Erythroblast (primary cell): ENCODE measurements at regions not wholly inside any gene's neighbourhood (a gene's known extent, or its start where the extent isn't known, plus 50 kb on each side); places are given as distances from the start of the nearest gene placed in this dataset.

ENCODE experiments used
- DNase-seq, 2 experiments: peaks; one replicate each; lab custom pipeline; 2025; lab: John Stamatoyannopoulos, UW
- GATA1 ChIP-seq: IDR thresholded peaks from 2 replicates; pipeline ENCODE4 v1.6.1; 2011; ENCODE audit warnings: low read depth, mild to moderate bottlenecking, control low read depth, low read length, moderate library complexity
- POLR2A ChIP-seq: IDR thresholded peaks from 2 replicates; pipeline ENCODE4 v1.6.1; 2011; ENCODE audit warnings: mild to moderate bottlenecking, low read length

DNA sequence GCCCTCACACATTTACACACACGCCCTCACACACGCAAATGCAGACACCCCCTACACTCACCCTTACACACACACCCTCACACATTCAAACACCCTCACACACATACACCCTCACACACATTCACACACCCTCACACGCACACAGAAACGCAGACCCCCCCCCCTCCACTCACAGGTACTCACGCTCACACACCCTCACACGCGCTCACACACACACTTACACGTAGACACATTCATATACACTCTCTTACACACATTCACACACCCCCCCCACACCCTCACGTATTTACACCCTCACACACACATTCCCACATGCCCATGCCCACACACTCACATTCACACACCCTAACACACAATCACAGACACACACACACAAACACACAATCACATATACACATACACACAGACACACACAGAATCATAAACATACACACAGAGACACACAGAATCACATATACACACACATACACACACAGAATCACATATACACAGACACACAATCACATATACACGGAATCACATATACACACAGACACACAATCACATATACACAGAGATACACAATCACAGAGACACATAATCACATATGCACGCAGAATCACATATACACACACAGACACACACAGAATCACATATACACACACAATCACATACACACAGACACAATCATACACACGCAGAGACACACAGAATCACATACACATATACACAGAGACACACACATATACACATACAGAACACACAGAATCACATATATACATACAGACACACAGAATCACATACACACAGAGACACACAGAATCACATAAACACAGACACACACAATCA, 250.1 kb upstream of the RPL38 start:
- no peak for DNase-seq
- TF ChIP-seq GATA1 (no peak), POLR2A (no peak)

GRCh38 chr17:73954951-73955350, 248.5 kb upstream of the RPL38 start:
- TF ChIP-seq GATA1 (no peak), POLR2A (no peak)
- DNase-seq: no peak

DNA sequence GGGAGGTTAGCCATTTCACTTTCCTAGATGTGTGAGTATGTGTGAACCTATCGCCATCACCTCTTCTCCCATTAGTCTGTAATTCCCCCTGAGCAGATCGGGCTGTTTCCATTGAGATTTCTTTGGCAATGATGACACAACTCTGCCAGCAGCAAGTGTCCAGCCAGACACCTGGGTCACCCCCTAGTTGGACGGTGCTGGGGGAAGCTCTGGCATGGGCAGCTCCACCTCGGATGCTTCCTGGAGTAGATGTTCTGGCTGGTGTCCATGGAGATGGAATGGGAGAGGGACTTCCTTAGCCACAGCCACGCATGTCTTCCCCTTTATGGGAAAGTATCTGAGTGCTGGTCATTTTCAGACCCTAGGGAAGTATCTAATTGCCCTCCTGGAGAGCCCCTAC, 247.9 kb upstream of the RPL38 start:
- DNase-seq: no peak
- TF ChIP-seq GATA1 (no peak), POLR2A (no peak)

DNA sequence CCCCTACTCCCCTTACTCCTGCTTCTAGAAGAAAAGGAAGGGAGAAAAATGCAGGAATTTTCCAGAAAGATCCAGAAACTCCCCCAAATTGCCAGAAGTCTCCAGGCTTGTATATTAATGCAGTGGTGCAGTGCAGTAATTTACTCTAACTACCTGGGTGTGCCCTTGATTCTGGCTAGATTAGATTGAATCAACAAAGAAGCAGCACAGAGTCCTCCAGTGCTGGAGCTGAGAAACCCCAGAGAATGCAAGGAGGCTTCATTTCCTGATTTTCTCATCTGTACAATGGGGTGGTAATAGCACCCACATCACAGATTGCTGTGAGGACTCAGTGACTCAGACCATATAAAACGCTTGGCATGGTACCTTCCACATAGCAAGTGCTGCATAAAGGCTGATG, 247.3 kb upstream of the RPL38 start:
- TF ChIP-seq GATA1 (no peak), POLR2A (no peak)
- DNase-seq: no peak

DNA sequence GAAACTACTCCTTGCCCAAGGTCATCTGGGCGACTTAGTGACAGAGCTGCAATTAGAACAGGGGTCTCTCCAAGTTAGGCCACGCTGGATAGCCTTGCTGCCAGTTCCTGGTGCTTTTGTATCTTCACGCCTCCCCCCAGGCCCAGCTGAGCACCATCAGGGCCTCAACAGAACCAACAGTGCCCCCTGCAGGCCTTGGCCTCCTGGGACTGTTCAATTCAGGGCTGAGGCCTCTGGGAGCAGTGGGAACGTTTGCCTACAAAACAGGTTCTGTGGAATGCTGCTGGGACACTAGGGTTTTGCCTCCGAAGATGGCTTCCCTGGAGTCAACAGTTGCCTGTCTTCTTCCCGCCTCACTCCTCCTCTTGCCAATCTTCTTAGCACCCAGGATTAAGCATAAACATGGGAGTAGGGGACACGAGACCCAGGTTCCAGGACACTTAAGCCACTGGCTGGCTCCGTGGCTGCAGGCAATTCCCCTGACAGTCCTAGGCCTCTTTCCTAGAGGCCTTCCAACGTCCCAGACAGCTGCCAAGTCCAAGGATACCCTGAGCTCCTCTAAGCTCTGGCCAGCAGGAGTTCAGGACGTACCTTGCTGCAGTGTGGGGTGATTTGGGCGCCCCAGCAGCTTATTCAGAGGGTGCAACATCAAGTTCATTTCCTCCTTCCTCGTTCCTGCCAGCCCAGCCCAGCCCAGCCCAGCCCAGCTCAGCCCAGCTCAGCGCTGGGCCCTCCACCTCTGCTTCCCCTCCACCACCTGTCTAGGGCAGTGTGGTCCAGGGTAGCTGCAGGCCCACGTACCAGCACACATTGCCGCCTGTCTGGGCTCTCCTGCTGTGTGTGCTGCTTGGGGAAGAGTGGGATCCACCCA, 246.6 kb upstream of the RPL38 start:
- no peak for TF ChIP-seq GATA1
- TF ChIP-seq POLR2A: no peak
- peak; percentile 31 to 49 for DNase-seq

DNA sequence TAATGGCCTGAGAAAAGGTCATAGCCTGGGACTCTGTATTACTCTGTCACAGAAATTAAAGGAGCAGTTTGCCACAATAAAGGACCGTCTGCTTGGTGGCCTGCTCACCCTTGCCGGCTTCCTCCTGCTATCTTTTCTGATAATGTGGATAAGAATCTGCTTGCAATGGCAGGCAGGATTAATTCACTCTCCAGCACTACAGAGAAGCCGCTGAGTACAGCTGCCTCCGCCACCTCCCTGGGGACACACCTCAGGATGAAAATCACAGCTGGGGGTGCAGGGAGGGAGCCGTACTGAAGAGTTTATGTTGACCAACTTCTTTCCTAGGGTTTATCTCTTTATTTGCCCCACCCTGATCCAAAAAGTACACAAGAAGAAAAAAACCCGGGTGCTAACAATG, 245.9 kb upstream of the RPL38 start:
- DNase-seq: no peak
- TF ChIP-seq POLR2A: no peak
- TF ChIP-seq GATA1: no peak

GRCh38 chr17:73958453-73958852, 245.0 kb upstream of the RPL38 start:
- no peak for DNase-seq

GRCh38 chr17:73960469-73960868, 243.0 kb upstream of the RPL38 start:
- DNase-seq: no peak
- no peak for TF ChIP-seq POLR2A
- TF ChIP-seq GATA1: no peak

More at GRCh38 chr17:73958453-73958852, 245.0 kb upstream of the RPL38 start:
- no peak for TF ChIP-seq POLR2A
- no peak for TF ChIP-seq GATA1

- TF ChIP-seq POLR2A (no peak), GATA1 (no peak)
- no peak for DNase-seq
Observed at GRCh38 chr17:73962308-73962707, 241.2 kb upstream of the RPL38 start.

GRCh38 chr17:73968680-73969079, 234.8 kb upstream of the RPL38 start:
- TF ChIP-seq GATA1 (no peak), POLR2A (no peak)
- DNase-seq: no peak

GRCh38 chr17:73969956-73970355, 233.5 kb upstream of the RPL38 start:
- no peak for DNase-seq
- TF ChIP-seq POLR2A (no peak), GATA1 (no peak)

- no peak for DNase-seq
- TF ChIP-seq GATA1 (no peak), POLR2A (no peak)
Observed at GRCh38 chr17:73971127-73971526, 232.4 kb upstream of the RPL38 start.

- TF ChIP-seq GATA1: no peak
- no peak for TF ChIP-seq POLR2A
- DNase-seq: no peak
Observed at GRCh38 chr17:73972056-73972455, 231.4 kb upstream of the RPL38 start.

GRCh38 chr17:73972901-73973300, 230.6 kb upstream of the RPL38 start:
- DNase-seq: no peak
- no peak for TF ChIP-seq POLR2A
- no peak for TF ChIP-seq GATA1
